ENCODE measurements at regions not wholly inside any gene's neighbourhood (a gene's known extent, or its start where the extent isn't known, plus 50 kb on each side); places are given as distances from the start of the nearest gene placed in this dataset.

DNA sequence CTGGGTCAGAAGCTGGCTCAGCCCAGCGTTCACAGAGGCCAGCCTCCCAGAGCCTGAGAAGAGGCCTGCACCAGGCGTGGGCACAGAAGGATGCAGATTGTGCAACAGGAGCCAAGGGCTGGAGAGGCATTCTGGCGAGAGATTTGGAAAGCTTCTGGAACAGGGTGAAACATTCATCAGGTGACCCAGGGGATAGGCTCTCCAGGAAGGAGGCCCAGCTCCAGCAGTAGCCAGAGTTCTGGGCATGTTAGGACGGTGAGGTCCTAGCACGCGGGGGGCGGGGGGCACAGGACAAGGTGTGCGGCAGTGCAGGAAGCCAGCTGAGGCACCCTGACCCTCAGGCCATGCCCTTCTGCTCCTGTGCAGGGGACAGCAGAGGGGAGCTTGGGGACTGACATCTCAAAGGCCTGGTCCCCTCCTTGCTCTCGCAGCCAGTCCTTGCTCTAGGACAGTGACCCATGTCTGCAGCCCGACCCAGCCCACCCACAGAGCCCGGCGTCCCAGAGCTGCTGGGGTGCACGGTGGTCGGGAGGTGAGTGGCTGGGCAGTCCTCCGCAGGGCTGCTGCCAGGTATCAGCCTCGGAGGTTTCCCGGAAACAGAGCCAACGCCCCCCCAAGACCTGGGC is 111.7 kb upstream of the KLF13 start:
- TF ChIP-seq, protein P1, sequence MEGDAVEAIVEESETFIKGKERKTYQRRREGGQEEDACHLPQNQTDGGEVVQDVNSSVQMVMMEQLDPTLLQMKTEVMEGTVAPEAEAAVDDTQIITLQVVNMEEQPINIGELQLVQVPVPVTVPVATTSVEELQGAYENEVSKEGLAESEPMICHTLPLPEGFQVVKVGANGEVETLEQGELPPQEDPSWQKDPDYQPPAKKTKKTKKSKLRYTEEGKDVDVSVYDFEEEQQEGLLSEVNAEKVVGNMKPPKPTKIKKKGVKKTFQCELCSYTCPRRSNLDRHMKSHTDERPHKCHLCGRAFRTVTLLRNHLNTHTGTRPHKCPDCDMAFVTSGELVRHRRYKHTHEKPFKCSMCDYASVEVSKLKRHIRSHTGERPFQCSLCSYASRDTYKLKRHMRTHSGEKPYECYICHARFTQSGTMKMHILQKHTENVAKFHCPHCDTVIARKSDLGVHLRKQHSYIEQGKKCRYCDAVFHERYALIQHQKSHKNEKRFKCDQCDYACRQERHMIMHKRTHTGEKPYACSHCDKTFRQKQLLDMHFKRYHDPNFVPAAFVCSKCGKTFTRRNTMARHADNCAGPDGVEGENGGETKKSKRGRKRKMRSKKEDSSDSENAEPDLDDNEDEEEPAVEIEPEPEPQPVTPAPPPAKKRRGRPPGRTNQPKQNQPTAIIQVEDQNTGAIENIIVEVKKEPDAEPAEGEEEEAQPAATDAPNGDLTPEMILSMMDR (IDR thresholded peaks at IDR 0.05; ENCODE audit: insufficient read depth, low read length, missing control alignments): no peak
- no peak overlapping the region; the same call in 1 of the 2 replicates for H3K4me3 ChIP-seq (ENCODE audit: low read depth, low read length)
- CTCF ChIA-PET: interaction anchor here (0.6 to 5.4 kb wide), 23 partner anchors 9 to 286 kb away, joined by 3 to 104 read pairs (median 5); partner anchors contain the start of gene KLF13
- POLR2A ChIA-PET: interaction anchor here (1.1 kb wide), 1 partner anchor 111 kb away, joined by 3 read pairs; no protein-coding TSS in a partner anchor
- DNase-seq (ENCODE audit: low read depth, low spot score): no peak

DNA sequence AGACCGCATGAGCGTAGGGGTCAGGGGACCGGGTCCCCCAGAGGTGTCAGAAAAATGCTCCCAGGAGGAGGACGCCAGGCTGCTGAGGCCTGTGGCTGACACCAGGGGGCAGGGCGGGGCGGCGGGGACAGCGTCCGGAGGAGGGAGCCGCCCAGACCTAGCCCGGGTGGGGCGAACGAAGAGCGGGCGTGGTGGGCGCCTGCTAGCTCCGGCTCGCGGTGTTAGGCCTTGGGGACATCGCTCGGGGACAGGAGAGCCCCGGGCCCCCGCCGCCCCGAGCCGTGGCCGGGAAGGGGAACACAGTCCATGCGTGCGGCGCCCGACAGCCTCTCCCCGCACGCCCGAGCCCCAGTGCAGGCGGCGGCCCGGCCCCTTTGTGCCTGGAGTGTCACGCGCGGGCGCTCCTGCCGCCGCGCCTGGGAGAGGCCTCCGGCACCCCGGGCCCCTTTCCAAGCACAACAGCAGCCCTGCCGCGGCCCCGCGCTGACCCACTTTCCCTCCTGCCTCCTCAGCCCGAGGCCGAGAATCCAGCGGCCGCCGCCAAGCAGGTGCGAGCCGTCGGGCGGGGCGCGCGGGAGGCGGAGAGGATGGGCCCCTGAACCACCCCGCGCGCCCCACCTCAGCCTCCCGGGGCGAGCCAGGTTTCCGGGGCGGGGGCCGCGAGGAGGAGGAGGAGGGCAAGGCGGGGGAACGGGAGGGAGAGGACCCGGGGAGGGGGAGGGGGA is 111.0 kb upstream of the KLF13 start:
- DNase-seq (ENCODE audit: low read depth, low spot score): no peak
- CTCF ChIA-PET: interaction anchor here (0.6 to 5.4 kb wide), 20 partner anchors 8 to 278 kb away, joined by 3 to 104 read pairs (median 6); no protein-coding TSS in a partner anchor

DNA sequence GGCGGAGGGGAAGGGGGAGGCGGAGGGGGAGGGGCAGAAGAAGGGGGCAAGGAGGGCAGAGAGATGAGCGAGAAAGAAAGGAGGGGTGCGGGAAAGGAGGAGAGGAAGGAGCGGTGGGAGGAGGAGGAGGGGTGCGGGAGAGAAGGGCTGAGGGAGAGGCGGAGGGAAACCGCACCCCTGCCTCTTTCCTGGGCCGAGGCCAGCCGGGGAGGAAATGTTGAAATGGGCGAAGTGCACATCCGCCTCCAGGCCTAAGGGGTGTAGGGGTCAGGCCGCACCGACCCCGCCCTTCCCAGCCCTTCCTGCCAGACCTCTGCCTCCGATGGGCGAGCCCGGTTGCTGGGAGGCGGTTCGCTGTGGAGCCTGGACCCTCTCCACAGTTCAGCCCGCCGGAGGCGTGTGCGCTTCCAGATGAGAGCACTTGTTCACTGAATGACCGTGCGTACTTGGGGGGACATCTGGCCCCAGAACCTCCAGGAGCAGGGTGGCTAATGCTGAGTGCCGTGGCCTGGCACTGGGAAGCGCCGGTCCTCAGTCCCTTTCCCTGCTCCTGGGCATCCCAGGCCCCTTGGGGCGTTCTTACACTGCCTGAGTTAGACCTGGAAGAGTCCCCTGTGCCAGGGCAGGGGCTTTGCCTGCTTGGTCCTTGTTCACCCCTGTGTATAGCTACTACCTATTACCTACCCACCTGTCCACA is 110.3 kb upstream of the KLF13 start:
- CTCF ChIA-PET: interaction anchor here (3.6 kb wide), 1 partner anchor 272 kb away, joined by 28 read pairs; no protein-coding TSS in a partner anchor
- TF ChIP-seq, protein P1 (IDR thresholded peaks at IDR 0.05; ENCODE audit: insufficient read depth, low read length, missing control alignments): no peak
- no peak for DNase-seq (ENCODE audit: low read depth, low spot score)
- POLR2A ChIA-PET: no interaction called here
- 0 out of 2 replicates have a peak overlapping the region, but pooled peaks have one; percentile 6 for H3K4me3 ChIP-seq (ENCODE audit: low read depth, low read length)

More for the DNA sequence above, 111.0 kb upstream of the KLF13 start:
- POLR2A ChIA-PET: interaction anchor here (1.1 kb wide), 1 partner anchor 110 kb away, joined by 3 read pairs; no protein-coding TSS in a partner anchor
- TF ChIP-seq, protein P1 (IDR thresholded peaks at IDR 0.05; ENCODE audit: insufficient read depth, low read length, missing control alignments): peak; percentile 89
- peak overlapping the region; percentile 41 for H3K4me3 ChIP-seq (ENCODE audit: low read depth, low read length)

DNA sequence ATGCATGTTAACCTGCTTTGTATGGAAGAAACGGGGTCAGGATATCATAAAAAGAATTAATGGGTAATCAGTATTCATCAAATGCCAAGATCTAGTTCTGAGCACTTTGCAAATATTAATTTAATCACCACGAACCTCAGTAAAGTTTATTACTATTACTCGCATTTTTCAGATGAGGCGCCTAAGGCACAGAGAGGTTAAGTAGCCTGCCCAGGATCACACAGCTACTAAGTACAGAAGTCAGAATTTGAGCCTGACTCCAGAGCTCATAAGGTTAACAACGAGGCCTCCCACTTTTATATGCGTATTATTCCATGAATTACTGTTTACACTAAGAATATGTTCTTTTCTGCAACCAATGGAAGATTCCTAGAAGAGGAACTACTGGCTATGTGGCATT is 109.6 kb upstream of the KLF13 start:
- POLR2A ChIA-PET: no interaction called here
- H3K4me3 ChIP-seq (ENCODE audit: low read depth, low read length): no peak overlapping the region

DNA sequence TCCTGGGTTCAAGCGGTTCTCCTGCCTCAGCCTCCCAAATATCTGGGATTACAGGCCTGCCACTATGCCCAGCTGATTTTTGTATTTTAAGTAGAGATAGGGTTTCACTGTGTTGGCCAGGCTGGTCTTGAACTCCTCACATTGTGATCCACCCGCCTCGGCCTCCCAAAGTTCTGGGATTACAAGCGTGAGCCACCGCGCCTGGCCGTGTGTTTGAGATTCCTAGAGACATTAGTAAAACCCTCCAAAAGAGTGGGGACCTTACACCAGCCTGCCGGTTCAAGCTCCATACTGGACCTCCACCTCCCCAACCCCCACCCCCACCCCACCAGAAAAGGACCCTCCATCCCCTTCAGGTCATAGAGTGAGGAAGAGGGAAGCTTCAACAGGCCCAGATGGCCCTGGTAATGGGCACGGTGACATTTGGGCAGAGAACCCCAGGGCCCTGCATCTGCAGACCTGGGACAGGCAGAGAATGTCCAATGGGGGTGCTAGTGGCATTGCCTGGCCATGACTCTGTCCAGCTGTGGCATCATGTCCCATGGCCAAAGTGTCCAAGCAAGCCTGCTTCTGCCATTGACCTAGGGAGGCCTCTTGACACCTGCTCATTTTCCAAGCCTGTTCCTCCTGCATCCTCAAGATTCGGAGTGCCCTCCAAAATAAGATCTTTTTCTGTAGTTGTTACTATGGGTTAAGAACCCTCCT is 108.9 kb upstream of the KLF13 start:
- ChIA-PET POLR2A (no interaction called here), CTCF (interaction anchor here (3.6 kb wide), 1 partner anchor 271 kb away, joined by 28 read pairs; no protein-coding TSS in a partner anchor)
- H3K4me3 ChIP-seq (ENCODE audit: low read depth, low read length): no peak overlapping the region
- TF ChIP-seq, protein P1 (IDR thresholded peaks at IDR 0.05; ENCODE audit: insufficient read depth, low read length, missing control alignments): no peak
- no peak for DNase-seq (ENCODE audit: low read depth, low spot score)

More for the DNA sequence above, 109.6 kb upstream of the KLF13 start:
- TF ChIP-seq, protein P1 (IDR thresholded peaks at IDR 0.05; ENCODE audit: insufficient read depth, low read length, missing control alignments): no peak
- no peak for DNase-seq (ENCODE audit: low read depth, low spot score)
- CTCF ChIA-PET: interaction anchor here (3.6 kb wide), 1 partner anchor 272 kb away, joined by 28 read pairs; no protein-coding TSS in a partner anchor

Data from AG04449 (cell line).